H9 (cell line): ENCODE measurements at regions not wholly inside any gene's neighbourhood (a gene's known extent, or its start where the extent isn't known, plus 50 kb on each side); places are given as distances from the start of the nearest gene placed in this dataset.

Experiments used
- DNase-seq: peaks from one replicate; pipeline ENCODE4 v3.0.0-alpha.2; 2017
- H2AFZ ChIP-seq: one replicate; pipeline ENCODE4 v1.6.1; 2013; ENCODE audit warnings: mild to moderate bottlenecking, low read length, control low read depth, moderate library complexity
- H2AK5ac ChIP-seq: 2 replicates; pipeline ENCODE4 v1.6.1; 2013; ENCODE audit warnings: low read length, control low read depth, mixed read lengths; ENCODE audit not compliant: insufficient read length
- H2BK120ac ChIP-seq: one replicate; pipeline ENCODE4 v1.6.1; 2013; ENCODE audit warnings: low read depth, mild to moderate bottlenecking, low read length, control low read depth, inconsistent platforms; ENCODE audit not compliant: poor library complexity, severe bottlenecking
- H2BK12ac ChIP-seq: 2 replicates; pipeline ENCODE4 v1.6.1; 2013; ENCODE audit warnings: low read length, control low read depth, mixed read lengths, low read depth; ENCODE audit not compliant: insufficient read length
- H2BK15ac ChIP-seq: 2 replicates; pipeline ENCODE4 v1.6.1; 2013; ENCODE audit warnings: low read depth, low read length, control low read depth
- H2BK20ac ChIP-seq: one replicate; pipeline ENCODE4 v1.6.1; 2013; ENCODE audit warnings: low read depth, mild to moderate bottlenecking, low read length, control low read depth, inconsistent platforms; ENCODE audit not compliant: poor library complexity, severe bottlenecking
- H2BK5ac ChIP-seq: 2 replicates; pipeline ENCODE4 v1.6.1; 2013; ENCODE audit warnings: low read length, control low read depth, mixed read lengths; ENCODE audit not compliant: insufficient read length
- H3K14ac ChIP-seq: 2 replicates; pipeline ENCODE4 v1.6.1; 2013; ENCODE audit warnings: low read length, control low read depth; ENCODE audit not compliant: insufficient read depth
- H3K18ac ChIP-seq: 2 replicates; pipeline ENCODE4 v1.6.1; 2013; ENCODE audit warnings: low read depth, mild to moderate bottlenecking, mixed read lengths, low read length, control low read depth; ENCODE audit not compliant: insufficient read length
- H3K23ac ChIP-seq: 2 replicates; pipeline ENCODE4 v1.6.1; 2013; ENCODE audit warnings: low read length, control low read depth, mixed read lengths, low read depth; ENCODE audit not compliant: insufficient read length
- H3K23me2 ChIP-seq: 2 replicates; pipeline ENCODE4 v1.6.1; 2013; ENCODE audit warnings: low read depth, mild to moderate bottlenecking, mixed read lengths, low read length, control low read depth; ENCODE audit not compliant: insufficient read length, poor library complexity, severe bottlenecking
- H3K27ac ChIP-seq: 2 replicates; pipeline ENCODE4 v1.5.1; 2013; ENCODE audit warnings: low read length, control low read depth, mixed read lengths, low read depth; ENCODE audit not compliant: insufficient read length
- H3K27me3 ChIP-seq: 2 replicates; pipeline ENCODE4 v1.6.1; 2013; ENCODE audit warnings: low read length, control low read depth, inconsistent platforms; ENCODE audit not compliant: insufficient read depth
- H3K4ac ChIP-seq: 2 replicates; pipeline ENCODE4 v1.6.1; 2013; ENCODE audit warnings: low read depth, mild to moderate bottlenecking, control low read depth, inconsistent platforms, low read length, moderate library complexity
- H3K4me1 ChIP-seq: 2 replicates; pipeline ENCODE4 v1.6.1; 2013; ENCODE audit warnings: low read length, control low read depth, inconsistent platforms; ENCODE audit not compliant: insufficient read depth
- H3K4me2 ChIP-seq: 2 replicates; pipeline ENCODE4 v1.6.1; 2013; ENCODE audit warnings: low read length, control low read depth, mixed read lengths; ENCODE audit not compliant: insufficient read length, insufficient read depth
- H3K56ac ChIP-seq: 2 replicates; pipeline ENCODE4 v1.6.1; 2013; ENCODE audit warnings: low read depth, mild to moderate bottlenecking, mixed read lengths, low read length, control low read depth; ENCODE audit not compliant: insufficient read length
- H3K79me1 ChIP-seq: 2 replicates; pipeline ENCODE4 v1.6.1; 2013; ENCODE audit warnings: low read depth, mild to moderate bottlenecking, moderate library complexity, low read length, control low read depth, inconsistent platforms; ENCODE audit not compliant: insufficient read depth, poor library complexity, severe bottlenecking
- H3K79me2 ChIP-seq: 2 replicates; pipeline ENCODE4 v1.6.1; 2013; ENCODE audit warnings: low read length, control low read depth, inconsistent platforms; ENCODE audit not compliant: insufficient read depth
- H3K9ac ChIP-seq: 2 replicates; pipeline ENCODE4 v1.6.1; 2013; ENCODE audit warnings: low read length, control low read depth, mixed read lengths; ENCODE audit not compliant: insufficient read length; ENCODE audit errors: extremely low read depth
- H3K9me3 ChIP-seq: one replicate; pipeline ENCODE4 v1.6.1; 2013; ENCODE audit warnings: low read depth, low read length, inconsistent platforms; ENCODE audit not compliant: control insufficient read depth
- H3T11ph ChIP-seq: one replicate; pipeline ENCODE4 v1.6.1; 2013; ENCODE audit warnings: mild to moderate bottlenecking, low read length, control low read depth, inconsistent platforms
- H4K20me1 ChIP-seq: one replicate; pipeline ENCODE4 v1.6.1; 2013; ENCODE audit not compliant: control insufficient read depth, insufficient read length, insufficient read depth
- H4K5ac ChIP-seq: 2 replicates; pipeline ENCODE4 v1.6.1; 2013; ENCODE audit warnings: low read depth, mild to moderate bottlenecking, mixed read lengths, low read length, control low read depth; ENCODE audit not compliant: insufficient read length
- H4K8ac ChIP-seq: replicated peaks from 2 replicates; pipeline ENCODE4 v1.6.1; 2013; ENCODE audit warnings: low read length, control low read depth, mixed read lengths, low read depth; ENCODE audit not compliant: insufficient read length
- H4K91ac ChIP-seq: 2 replicates; pipeline ENCODE4 v1.6.1; 2013; ENCODE audit warnings: low read depth, mild to moderate bottlenecking, moderate library complexity, mixed read lengths, low read length, control low read depth; ENCODE audit not compliant: insufficient read length
- H3K27ac Mint-ChIP-seq, 3 experiments: 2 replicates in 2 of 3; 3 replicates in 1 of 3; pipeline ENCODE4 v1.8.0; 2020 to 2021; ENCODE audit warnings: mixed read lengths in 3 of 3, mild to moderate bottlenecking in 1 of 3, moderate library complexity in 1 of 3
- H3K27me3 Mint-ChIP-seq: 2 replicates; pipeline ENCODE4 v1.8.0; 2021; ENCODE audit warnings: low read depth, mild to moderate bottlenecking, moderate library complexity, mixed read lengths
- H3K36me3 Mint-ChIP-seq, 3 experiments: 2 replicates in 2 of 3; 3 replicates in 1 of 3; pipeline ENCODE4 v1.8.0; 2020 to 2021; ENCODE audit warnings: low read depth in 3 of 3, mixed read lengths in 3 of 3; ENCODE audit not compliant: insufficient read depth in 1 of 3
- H3K4me1 Mint-ChIP-seq, 2 experiments: 2 replicates each; pipeline ENCODE4 v1.8.0; 2020; ENCODE audit warnings: mixed read lengths in 2 of 2
- H3K4me3 Mint-ChIP-seq, 2 experiments: 2 replicates in 1 of 2; 3 replicates in 1 of 2; pipeline ENCODE4 v1.8.0; 2020 to 2021; ENCODE audit warnings: mild to moderate bottlenecking in 2 of 2, mixed read lengths in 2 of 2, moderate library complexity in 1 of 2
- H3K9me3 Mint-ChIP-seq, 2 experiments: 2 replicates in 1 of 2; 3 replicates in 1 of 2; pipeline ENCODE4 v1.8.0; 2020; ENCODE audit warnings: mild to moderate bottlenecking in 2 of 2, mixed read lengths in 2 of 2, moderate library complexity in 1 of 2
- WGBS: extraction: QIAGEN DNeasy Blood & Tissue Kit; methylation state at CpG from one replicate; pipeline ENCODE4 v1.1.7; 2013; ENCODE audit warnings: missing lambda C conversion rate, low lambda C conversion rate, mixed read lengths; ENCODE audit not compliant: insufficient read length; ENCODE audit errors: extremely low coverage; 5-methylcytosine and 5-hydroxymethylcytosine counted together
- TF ChIP-seq, protein P1 (sequence below): fragments of 200-600 bp; sonication (generic); conservative IDR thresholded peaks from 3 replicates; pipeline ENCODE4 v1.8.0; 2021; ENCODE audit warnings: antibody characterized with exemption, mild to moderate bottlenecking

DNA sequence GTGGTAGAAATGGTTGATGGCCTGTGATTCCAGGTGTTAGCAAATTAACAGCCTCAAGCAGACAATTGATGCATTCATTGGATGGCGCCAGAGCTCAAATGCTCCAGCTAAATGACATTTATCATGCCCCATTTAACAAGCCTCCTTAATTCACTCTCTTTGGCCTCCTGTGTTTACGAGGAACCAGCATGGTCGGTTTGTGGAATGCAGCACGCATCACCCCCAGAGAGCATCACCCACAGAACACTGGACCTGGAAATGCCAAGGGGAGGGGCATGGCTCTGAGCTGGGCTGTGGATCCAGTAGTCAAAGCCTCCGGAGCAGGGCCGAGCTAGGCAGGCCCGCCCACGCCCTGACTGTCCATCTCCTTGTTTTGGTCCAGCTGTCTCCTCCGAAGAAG is 434.0 kb downstream of the GADD45G start:
- Histone ChIP-seq H3K23me2 (no peaks in the 10 kb centered on the region), H3K23ac (no peak overlapping the region), H2BK120ac (no peak overlapping the region), H2BK12ac (no peak overlapping the region), H3K27ac (no peak overlapping the region), H2BK15ac (no peak overlapping the region), H3K79me1 (no peaks in the 10 kb centered on the region), H3K27me3 (no peaks in the 10 kb centered on the region), H3K79me2 (no peaks in the 10 kb centered on the region), H2BK5ac (no peak overlapping the region), H3K9me3 (no peaks in the 10 kb centered on the region), H3T11ph (no peak overlapping the region), H4K20me1 (no peaks in the 10 kb centered on the region), H2BK20ac (no peak overlapping the region), H3K4me2 (no peak overlapping the region), H4K8ac (no peak overlapping the region), H2AFZ (no peak overlapping the region), H3K4ac (no peak overlapping the region), H4K5ac (no peak overlapping the region), H3K4me1 (peaks cover 8% of the 10 kb centered on the region; the same call in 1 of the 2 replicates), H4K91ac (no peak overlapping the region), H3K56ac (no peak overlapping the region), H3K18ac (no peak overlapping the region), H2AK5ac (no peak overlapping the region), H3K9ac (no peak overlapping the region), H3K14ac (no peak overlapping the region)
- no peak overlapping the region for H3K4me3 Mint-ChIP-seq
- H3K36me3 Mint-ChIP-seq: no peaks in the 10 kb centered on the region; a peak in 2 of 7 replicates
- H3K27me3 Mint-ChIP-seq: no peaks in the 10 kb centered on the region
- no peak for DNase-seq
- H3K4me1 Mint-ChIP-seq: peaks cover 19 to 23% of the 10 kb centered on the region in 2 experiments
- TF ChIP-seq, protein P1, sequence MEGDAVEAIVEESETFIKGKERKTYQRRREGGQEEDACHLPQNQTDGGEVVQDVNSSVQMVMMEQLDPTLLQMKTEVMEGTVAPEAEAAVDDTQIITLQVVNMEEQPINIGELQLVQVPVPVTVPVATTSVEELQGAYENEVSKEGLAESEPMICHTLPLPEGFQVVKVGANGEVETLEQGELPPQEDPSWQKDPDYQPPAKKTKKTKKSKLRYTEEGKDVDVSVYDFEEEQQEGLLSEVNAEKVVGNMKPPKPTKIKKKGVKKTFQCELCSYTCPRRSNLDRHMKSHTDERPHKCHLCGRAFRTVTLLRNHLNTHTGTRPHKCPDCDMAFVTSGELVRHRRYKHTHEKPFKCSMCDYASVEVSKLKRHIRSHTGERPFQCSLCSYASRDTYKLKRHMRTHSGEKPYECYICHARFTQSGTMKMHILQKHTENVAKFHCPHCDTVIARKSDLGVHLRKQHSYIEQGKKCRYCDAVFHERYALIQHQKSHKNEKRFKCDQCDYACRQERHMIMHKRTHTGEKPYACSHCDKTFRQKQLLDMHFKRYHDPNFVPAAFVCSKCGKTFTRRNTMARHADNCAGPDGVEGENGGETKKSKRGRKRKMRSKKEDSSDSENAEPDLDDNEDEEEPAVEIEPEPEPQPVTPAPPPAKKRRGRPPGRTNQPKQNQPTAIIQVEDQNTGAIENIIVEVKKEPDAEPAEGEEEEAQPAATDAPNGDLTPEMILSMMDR: no peak
- WGBS: no CpG with 5 or more reads among the region's 9 CpGs
- H3K27ac Mint-ChIP-seq: no peak overlapping the region
- no peaks in the 10 kb centered on the region; a peak in 2 of 5 replicates for H3K9me3 Mint-ChIP-seq
